Stomach (tissue), 8 donors: ENCODE measurements at regions not wholly inside any gene's neighbourhood (a gene's known extent, or its start where the extent isn't known, plus 50 kb on each side); places are given as distances from the start of the nearest gene placed in this dataset.

ENCODE experiments used
- DNase-seq, 2 donors: peaks; one replicate each; pipeline versions ENCODE4 v3.0.0 to v3.0.0-alpha.2; 2013 to 2019
- H3K27ac ChIP-seq, 5 donors: fragments of 200-600 bp in 4 of 5; sonication (generic) in 4 of 5; one replicate each; pipeline ENCODE4 v1.5.1; 2013 to 2019; ENCODE audit warnings: mild to moderate bottlenecking in 1 of 5, moderate library complexity in 1 of 5
- H3K27me3 ChIP-seq, 3 donors: fragments of 200-600 bp; sonication (generic); one replicate each; pipeline ENCODE4 v1.5.1; 2017 to 2019; ENCODE audit warnings: mixed run types in 1 of 3
- H3K36me3 ChIP-seq, 4 donors: fragments of 200-600 bp; sonication (generic); 1 replicate in 3 of 4; 2 replicates in 1 of 4; pipeline ENCODE4 v1.5.1; 2016 to 2019
- H3K4me1 ChIP-seq, 4 donors: fragments of 200-600 bp; sonication (generic); one replicate each; pipeline ENCODE4 v1.5.1; 2016 to 2019
- H3K4me3 ChIP-seq, 4 donors: fragments of 200-600 bp; sonication (generic) in 3 of 4; one replicate each; pipeline ENCODE4 v1.5.1; 2016 to 2019; ENCODE audit warnings: mild to moderate bottlenecking in 1 of 4
- H3K9me3 ChIP-seq, 4 donors: fragments of 200-600 bp; sonication (generic); one replicate each; pipeline ENCODE4 v1.5.1; 2016 to 2019
- EP300 ChIP-seq: sonication (generic); formaldehyde crosslinking; IDR thresholded peaks from one replicate; pipeline ENCODE4 v1.6.1; 2017; ENCODE audit warnings: antibody characterized with exemption
- POLR2A ChIP-seq, 4 donors: fragments of 450-650 bp; IDR thresholded peaks; one replicate each; pipeline ENCODE4 v1.6.1; 2016; ENCODE audit warnings: antibody characterized with exemption in 4 of 4, control low read depth in 2 of 4, mild to moderate bottlenecking in 1 of 4, moderate library complexity in 1 of 4
- POLR2AphosphoS5 ChIP-seq, 3 donors: sonication (generic); formaldehyde crosslinking; IDR thresholded peaks; one replicate each; pipeline ENCODE4 v1.6.1; 2016; ENCODE audit warnings: antibody characterized with exemption in 3 of 3
- WGBS, 5 donors: extraction: QIAGEN DNeasy Blood & Tissue Kit in 3 of 5; methylation state at CpG; one replicate each; pipeline versions ENCODE4 v1.1.5 to v1.1.7; 2013 to 2018; 5-methylcytosine and 5-hydroxymethylcytosine counted together
- intact Hi-C: fragments of 100-400 bp; cut with DNase I; formaldehyde crosslinking; loops from one replicate; pipeline ENCODE4 v1.15.1; 2023; ENCODE audit warnings: low total_unique reads
- TF ChIP-seq, protein P1 (sequence below), 7 experiments: fragments of 450-650 bp in 4 of 7; fragments of 200-600 bp in 3 of 7; sonication (generic) in 3 of 7; IDR thresholded peaks; one replicate each; pipeline ENCODE4 v1.5.1; 2016 to 2019; ENCODE audit warnings: antibody characterized with exemption in 7 of 7, control low read depth in 2 of 7, mild to moderate bottlenecking in 1 of 7
- donor health status: healthy with polysubstance abuse.
- donor health status: Bipolar disorder and iron deficiency.
- donor health status: healthy.

GRCh38 chr10:130230036-130230435 is 93.8 kb downstream of the GLRX3 start:
- Histone ChIP-seq H3K27me3 (peaks cover 0 to 8% (median 0%) of the 10 kb centered on the region in 3 donors), H3K36me3 (no peaks in the 10 kb centered on the region), H3K27ac (no peak overlapping the region), H3K4me3 (no peak overlapping the region), H3K9me3 (peaks cover 0 to 26% (median 20%) of the 10 kb centered on the region in 4 donors), H3K4me1 (no peaks in the 10 kb centered on the region)
- peak in 1 of 2 donors; percentile 17 for DNase-seq
- TF ChIP-seq, protein P1, sequence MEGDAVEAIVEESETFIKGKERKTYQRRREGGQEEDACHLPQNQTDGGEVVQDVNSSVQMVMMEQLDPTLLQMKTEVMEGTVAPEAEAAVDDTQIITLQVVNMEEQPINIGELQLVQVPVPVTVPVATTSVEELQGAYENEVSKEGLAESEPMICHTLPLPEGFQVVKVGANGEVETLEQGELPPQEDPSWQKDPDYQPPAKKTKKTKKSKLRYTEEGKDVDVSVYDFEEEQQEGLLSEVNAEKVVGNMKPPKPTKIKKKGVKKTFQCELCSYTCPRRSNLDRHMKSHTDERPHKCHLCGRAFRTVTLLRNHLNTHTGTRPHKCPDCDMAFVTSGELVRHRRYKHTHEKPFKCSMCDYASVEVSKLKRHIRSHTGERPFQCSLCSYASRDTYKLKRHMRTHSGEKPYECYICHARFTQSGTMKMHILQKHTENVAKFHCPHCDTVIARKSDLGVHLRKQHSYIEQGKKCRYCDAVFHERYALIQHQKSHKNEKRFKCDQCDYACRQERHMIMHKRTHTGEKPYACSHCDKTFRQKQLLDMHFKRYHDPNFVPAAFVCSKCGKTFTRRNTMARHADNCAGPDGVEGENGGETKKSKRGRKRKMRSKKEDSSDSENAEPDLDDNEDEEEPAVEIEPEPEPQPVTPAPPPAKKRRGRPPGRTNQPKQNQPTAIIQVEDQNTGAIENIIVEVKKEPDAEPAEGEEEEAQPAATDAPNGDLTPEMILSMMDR (IDR thresholded peaks at IDR 0.05) = no peak
- TF ChIP-seq POLR2AphosphoS5 (IDR thresholded peaks at IDR 0.05) (no peak), EP300 (no peak), POLR2A (IDR thresholded peaks at IDR 0.05) (no peak)
- 72 to 90% (median 86%) methylated on average over 5 of the region's 5 CpGs for WGBS, 5 donors
- intact Hi-C loops = no loop called here

DNA sequence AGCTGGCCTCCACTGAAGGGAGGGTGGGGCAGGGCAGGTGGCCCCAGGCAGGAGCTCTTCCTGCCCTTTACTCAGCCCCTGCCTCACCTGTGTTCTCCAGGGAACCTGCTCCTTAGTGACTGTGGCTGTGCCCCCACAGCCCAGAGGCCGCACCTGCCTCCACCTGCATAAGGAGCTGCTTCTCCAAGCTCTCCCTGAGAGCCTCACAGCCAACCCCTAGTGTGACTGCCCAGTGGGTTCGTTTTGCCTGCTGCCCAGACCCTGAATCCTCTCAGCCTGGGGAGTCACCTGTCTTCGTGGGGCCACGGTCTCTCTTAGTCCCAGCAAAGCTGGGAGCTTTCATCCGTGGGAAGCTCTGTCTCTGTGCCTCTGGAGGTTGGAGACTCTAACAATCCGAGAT is 94.4 kb downstream of the GLRX3 start:
- Histone ChIP-seq H3K4me3 (no peak overlapping the region), H3K36me3 (no peaks in the 10 kb centered on the region), H3K4me1 (no peaks in the 10 kb centered on the region), H3K9me3 (peaks cover 0 to 26% (median 20%) of the 10 kb centered on the region in 4 donors), H3K27me3 (peaks cover 0 to 8% (median 0%) of the 10 kb centered on the region in 3 donors), H3K27ac (no peak overlapping the region)
- peak in 1 of 2 donors; percentile 9 for DNase-seq
- 59 to 86% (median 74%) methylated on average over 6 of the region's 6 CpGs for WGBS, 5 donors
- no peak for TF ChIP-seq POLR2A (IDR thresholded peaks at IDR 0.05)
- no peak for TF ChIP-seq EP300
- TF ChIP-seq, protein P1 (IDR thresholded peaks at IDR 0.05) = no peak
- TF ChIP-seq POLR2AphosphoS5 (IDR thresholded peaks at IDR 0.05) = no peak
- intact Hi-C loops = no loop called here

- TF ChIP-seq, protein P1 (IDR thresholded peaks at IDR 0.05) = no peak
- H3K36me3 ChIP-seq = no peaks in the 10 kb centered on the region
- intact Hi-C loops = no loop called here
- DNase-seq = peak in 1 of 2 donors; percentile 13
- WGBS, 5 donors = 80 to 89% (median 86%) methylated on average over 9 to 15 of the region's 15 CpGs
- no peaks in the 10 kb centered on the region for H3K4me1 ChIP-seq
- no peak overlapping the region for H3K4me3 ChIP-seq
- H3K9me3 ChIP-seq = peaks cover 0 to 26% (median 20%) of the 10 kb centered on the region in 4 donors
- no peak overlapping the region for H3K27ac ChIP-seq
- H3K27me3 ChIP-seq = peaks cover 0 to 3% (median 0%) of the 10 kb centered on the region in 3 donors
Measured at GRCh38 chr10:130231251-130231741, 95.1 kb downstream of the GLRX3 start.

GRCh38 chr10:130232166-130233034 is 96.2 kb downstream of the GLRX3 start:
- Histone ChIP-seq H3K27me3 (no peaks in the 10 kb centered on the region), H3K27ac (no peak overlapping the region), H3K4me3 (no peak overlapping the region), H3K36me3 (no peaks in the 10 kb centered on the region), H3K9me3 (peaks cover 0 to 18% (median 11%) of the 10 kb centered on the region in 4 donors), H3K4me1 (no peaks in the 10 kb centered on the region)
- 79 to 84% (median 82%) methylated on average over 27 to 28 of the region's 28 CpGs for WGBS, 5 donors
- TF ChIP-seq EP300 (no peak), POLR2AphosphoS5 (IDR thresholded peaks at IDR 0.05) (no peak), POLR2A (IDR thresholded peaks at IDR 0.05) (no peak)
- TF ChIP-seq, protein P1 (IDR thresholded peaks at IDR 0.05) = no peak
- DNase-seq = peak in 1 of 2 donors; percentile 17
- intact Hi-C loops = no loop called here
